HG02759 (cell line): ENCODE measurements at regions not wholly inside any gene's neighbourhood (a gene's known extent, or its start where the extent isn't known, plus 50 kb on each side); places are given as distances from the start of the nearest gene placed in this dataset.
"Not testable (repeated sequence)": the region's sequence is repeated elsewhere in the genome, so short reads cannot be mapped to it uniquely, and the experiment has no call there.

ENCODE experiments used
- ATAC-seq: cut with Tn5 transposase; IDR thresholded peaks from one replicate; pipeline ENCODE4 v1.9.1; 2021; ENCODE audit warnings: mild to moderate bottlenecking, moderate library complexity; ENCODE audit not compliant: unreplicated experiment

DNA sequence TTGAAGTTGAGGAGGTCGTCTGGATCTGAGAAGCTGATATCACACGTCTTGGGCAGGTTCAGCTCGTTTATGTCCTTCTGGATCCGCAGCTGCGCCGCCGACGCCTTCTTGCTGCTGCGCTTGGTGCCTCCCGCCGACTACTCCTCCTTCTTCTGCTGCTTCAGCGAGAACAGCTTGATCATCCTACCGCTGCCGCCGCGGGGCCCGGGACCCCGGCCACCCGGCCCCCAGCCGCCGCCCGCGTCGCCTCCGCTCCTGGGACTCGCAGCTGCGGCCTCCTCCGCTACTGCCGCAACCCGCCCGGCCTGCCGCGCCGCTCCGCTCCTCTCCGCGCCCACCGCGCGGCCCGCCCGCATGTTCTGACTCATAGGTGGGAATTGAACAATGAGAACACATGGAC, 1710.6 kb downstream of the TP53TG3F start:
- ATAC-seq = not testable (repeated sequence)

DNA sequence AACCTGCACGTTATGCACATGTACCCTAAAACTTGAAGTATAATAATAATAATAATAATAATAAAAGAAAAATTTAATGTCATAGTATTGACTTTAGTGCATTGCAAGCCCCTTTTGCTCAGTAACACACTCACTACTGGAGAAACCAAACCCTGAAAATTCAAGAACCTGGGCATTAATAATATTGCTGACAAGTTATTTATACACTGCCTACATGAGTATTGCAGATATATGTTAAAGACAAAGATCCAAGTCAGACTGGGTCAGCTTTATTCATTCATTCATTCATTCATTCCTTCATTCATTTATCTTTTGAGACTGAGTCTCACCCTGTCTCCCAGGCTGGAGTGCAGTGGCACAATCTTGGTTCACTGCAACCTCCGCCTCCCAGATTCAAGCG, 1711.2 kb downstream of the TP53TG3F start:
- ATAC-seq = no peak

DNA sequence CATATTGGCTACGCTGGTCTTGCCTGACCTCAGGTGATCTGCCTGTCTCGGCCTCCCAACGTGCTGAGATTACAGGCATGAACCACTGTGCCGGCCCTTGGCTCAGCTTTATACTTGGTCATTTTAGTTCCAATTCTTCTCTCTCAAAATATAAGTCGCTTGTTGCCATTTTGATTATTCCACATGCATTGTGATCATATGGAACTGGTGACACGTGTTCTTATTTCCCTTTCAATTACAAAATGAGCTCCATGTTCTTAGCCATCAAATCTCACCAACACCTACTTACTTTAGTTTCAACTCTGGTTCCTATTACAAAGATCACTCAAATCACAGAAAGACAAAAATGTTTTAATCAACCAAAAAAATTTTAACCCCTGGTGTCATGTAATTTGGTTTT, 1711.7 kb downstream of the TP53TG3F start:
- ATAC-seq = no peak

DNA sequence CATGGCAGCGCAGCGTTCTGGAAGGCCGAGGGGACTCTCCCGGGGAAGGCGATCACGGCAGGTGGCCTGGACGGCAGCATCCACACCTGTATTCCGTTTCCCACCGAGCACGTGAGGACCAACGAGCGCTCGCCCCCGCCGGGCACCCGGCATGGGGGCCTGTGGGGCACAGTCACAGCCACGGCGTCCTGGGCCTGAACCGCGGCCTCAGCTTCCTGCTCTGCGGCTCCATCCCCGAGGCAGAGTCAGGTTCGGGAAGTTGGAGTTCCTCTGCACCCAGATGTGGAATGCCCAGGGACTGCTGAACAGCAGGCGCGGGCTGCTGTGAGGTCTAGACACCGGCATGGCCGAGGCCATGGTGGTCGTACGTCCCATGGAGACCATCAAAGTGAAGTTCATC, 1713.9 kb downstream of the TP53TG3F start:
- no peak for ATAC-seq

DNA sequence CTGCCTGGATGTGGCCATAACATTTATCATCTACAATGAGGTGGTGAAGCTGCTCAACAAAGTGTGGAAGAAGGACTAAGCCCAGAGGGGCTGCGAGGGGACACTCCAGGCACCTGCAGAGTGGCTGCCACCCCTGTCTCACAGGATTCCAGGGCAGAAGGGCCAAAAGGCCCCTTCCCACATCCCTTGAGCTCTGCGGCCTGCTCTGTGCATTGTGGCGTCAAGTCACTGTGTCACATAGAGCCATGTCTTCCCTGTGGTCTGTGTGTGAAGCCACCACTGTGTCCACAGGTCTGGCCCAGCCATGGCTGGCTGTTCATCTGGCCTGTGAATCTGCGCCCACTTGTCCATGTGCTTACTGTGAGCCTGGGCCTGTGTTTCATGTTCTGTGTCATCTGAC, 1714.6 kb downstream of the TP53TG3F start:
- no peak for ATAC-seq

DNA sequence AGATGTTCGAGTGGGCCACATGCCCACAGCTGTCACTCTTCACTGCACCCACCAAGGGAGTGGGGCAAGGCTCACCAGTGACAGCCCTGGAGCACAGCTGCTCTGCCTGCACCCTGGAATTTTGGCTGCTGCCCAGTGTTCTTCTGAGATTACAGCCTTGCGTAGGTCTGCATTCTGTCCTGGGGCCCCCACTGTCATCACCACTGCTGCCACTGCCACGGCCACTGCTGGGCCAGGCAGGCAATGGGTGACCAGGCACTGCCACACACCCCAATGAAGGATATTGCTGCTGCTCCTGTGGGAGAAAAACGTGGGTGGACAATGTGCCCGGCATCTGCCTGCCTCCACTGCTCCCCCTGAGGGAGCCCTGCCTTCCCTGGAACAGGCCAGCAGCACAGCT, 1717.0 kb downstream of the TP53TG3F start:
- no peak for ATAC-seq

DNA sequence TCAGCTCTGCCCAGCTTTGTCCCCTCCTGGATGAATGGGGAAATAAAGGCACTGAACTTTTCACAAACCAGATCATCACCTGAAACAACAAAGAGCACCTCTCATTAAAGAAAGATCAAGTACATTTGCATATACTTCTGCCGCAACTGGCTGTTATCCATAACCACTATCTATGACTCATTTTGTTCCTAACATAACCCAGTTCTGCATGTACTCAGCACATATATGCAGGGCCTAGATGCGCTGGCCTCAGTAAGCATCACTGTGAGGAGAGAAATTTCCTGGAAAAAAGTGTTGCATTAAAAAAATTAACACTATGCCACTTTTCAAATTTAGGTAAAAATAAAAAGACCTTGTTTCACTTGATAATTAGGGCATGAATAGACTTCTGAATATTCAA, 1718.4 kb downstream of the TP53TG3F start:
- no peak for ATAC-seq

DNA sequence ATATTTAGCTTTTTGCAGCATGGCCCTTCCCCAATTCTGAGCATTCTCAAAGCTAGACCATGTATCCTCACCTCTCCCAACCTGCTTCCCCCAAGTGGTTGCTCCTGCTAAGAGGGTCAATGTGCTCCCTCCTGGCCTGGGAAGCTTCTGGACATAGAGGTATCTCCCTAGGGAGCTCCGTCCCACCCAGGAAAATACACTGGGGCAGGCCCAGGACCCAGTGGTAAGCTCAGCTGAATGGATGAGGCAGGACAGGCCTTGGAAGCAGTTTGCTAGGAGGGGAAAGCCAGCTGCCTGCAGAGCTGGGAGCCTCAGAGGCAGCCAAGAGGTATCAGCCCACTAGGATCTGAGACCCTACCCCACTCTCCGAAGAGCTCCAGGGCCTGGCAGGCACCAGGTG, 1721.6 kb downstream of the TP53TG3F start:
- ATAC-seq = no peak

DNA sequence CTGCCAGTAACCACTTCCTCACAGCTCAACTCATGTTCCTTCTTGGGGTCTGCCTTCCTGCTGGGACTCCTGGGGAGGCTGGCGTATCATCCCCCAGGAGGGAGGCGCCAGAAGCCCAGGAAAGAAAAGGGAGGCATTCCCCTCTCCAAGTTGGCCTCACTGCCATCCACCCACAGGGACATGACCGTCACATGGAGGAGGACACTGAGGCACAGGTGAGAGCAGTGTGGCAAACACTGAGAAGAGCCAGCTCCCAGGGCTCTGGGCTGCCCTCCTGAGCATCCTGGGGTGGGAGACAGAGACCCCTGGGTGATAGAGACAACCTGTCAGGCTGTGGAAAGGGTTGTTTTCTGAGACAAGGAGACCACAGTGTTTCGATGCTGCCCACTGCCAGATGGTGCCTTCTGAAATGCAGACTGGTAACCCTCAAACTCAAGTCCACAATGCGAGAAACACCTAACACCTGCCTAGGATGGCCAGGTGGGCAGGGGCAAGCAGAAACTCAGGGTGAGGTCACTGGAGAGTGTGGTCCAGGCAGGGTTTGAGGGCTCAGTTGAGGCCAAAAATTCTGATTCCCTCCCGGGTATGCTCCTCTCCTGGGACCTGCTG, 1722.1 kb downstream of the TP53TG3F start:
- ATAC-seq = no peak

DNA sequence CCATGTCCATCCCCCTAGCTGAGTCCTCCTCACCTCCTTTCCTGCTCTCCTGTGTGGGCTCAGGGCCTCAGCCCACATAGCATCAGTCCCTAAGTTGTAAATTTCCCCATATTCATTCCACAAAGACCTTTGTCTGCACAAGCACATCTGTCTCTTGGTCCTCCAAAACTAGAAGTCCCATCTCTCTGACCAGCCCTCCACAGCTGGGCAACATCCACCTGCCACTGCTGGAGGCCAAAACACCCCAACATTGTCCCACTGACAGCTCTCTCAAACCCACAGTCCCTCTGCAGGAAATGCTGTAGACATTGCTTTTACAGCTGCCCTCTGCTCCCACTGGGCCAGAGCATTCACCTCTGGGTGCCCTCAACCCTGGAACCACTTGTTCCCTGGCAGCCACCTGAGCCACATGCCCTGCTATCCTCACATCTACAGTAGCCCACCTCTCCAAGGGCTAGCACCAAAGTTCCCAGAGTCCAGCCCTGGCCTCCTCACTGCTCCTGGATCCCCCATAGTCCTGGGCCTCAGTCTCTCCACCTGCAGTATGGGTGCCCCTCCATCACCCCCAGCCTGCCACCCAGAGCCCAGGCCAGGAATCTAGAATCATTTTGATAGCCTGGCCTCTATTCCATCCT, 1722.7 kb downstream of the TP53TG3F start:
- ATAC-seq = no peak

DNA sequence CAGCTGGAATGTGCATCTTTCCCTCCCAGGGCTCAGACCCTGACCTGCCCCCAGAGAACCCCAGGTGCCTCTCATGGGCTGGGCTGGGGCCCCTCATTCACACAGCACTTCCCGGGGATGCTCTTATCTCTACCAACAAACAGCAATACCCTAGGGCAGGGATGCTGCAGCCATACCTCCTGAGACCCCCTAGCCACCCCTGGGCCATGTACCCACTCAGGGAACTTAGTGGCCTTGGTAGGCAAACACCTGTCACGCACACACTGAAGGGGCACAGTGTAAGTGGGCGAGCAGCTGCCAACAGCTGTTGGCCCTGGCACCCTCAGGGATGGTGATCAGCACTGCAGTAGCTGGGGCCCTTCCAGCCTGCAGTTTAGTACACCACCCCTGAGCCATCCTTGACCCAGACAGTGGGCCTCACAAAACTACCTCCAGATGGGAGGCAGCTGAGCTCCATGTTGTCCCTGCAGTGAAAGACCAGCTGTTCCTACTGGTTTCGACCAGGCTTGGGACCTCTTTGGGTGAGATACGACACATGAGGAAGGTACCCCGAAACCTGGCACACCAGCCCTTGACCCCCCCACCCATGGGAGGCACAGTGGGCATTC, 1723.6 kb downstream of the TP53TG3F start:
- no peak for ATAC-seq

DNA sequence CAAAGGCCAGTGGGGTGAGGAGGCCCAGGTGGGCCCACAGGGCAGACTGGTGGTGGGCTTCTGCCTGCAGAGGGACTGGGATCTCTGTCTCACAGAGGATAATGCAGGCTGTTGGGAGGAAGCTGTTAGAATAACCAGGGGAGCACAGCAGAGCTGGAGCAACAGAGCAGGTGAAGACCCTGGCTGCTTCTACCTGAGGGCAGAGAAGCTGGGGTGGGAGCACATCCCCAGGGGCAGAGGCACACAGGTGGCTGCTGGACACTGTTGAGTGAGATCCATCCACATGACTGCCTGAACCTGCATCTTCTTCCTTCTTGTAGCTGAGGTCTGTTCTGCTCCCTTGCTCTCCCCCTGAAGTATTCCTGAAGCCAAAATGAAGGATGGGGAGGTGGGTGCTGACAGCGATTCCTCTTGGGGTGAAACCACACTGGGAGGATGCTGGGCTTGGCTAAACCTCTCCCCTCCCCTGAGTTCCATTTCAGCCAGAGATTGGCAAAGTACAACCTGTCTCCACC, 1725.0 kb downstream of the TP53TG3F start:
- ATAC-seq = no peak

DNA sequence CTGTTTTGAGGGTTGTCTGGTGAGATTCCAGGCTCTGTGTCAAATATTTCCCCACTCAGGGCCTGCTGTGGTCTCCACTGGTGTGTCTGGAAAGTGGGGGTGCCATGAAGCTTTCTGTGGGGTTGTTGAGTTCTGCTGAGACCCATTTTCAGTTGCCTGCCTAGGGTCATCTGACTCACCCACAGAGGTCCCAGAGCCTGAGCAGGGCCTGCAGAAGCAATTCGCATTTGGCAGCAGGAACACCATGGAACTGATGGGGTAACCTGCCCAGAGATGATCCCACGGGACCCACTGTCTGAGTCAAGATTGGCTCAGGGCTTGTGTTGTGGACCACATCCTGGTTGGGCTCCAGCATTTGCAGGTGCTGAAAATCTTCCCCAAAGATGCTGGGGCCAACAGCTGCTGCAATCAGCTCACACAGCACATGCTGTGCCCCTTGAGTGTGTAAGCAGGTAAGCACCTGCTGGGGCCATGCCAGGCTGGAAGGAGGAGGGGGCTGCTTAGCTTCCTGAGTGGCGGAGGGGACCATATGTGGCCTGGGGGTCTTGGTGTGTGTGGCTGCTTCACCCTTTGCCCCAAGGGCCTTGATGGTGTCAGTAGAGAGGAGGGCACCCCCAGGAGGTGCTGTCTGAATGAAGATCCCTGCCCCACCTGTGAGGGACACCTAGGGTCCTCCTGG, 1726.1 kb downstream of the TP53TG3F start:
- no peak for ATAC-seq

DNA sequence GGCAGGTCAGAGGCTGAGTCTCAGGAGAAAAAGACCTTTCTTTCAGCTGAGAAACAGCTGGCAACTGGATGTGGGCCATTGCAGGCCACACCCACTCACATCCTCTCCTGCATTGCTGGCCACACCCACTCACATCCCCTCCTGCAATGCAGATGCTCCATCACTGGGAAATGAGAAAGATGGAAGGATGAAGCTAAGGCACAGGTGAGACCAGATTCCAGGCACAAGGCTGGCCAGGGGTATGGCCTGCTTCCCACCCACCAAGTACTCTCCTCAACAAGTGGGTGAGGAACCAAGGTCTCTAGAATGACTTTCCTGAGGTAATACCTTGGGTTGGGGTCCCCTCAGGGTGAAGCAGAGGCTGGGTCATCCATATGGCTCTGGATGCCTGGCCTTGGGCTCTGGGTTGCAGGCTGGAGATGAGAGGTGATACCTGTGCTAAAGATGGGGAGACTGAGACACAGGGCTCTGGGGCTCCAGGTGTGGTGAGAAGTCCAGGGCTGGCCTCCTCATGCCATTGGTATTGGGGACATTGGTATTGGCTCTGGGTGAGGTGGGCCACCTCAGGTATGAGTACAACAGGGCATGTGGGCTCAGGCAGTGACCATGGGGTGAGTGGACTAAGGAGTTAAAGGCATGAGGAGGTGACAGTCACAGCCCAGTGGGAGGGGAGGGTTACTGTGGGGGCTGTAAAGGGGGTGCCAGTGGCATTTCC, 1726.8 kb downstream of the TP53TG3F start:
- no peak for ATAC-seq

DNA sequence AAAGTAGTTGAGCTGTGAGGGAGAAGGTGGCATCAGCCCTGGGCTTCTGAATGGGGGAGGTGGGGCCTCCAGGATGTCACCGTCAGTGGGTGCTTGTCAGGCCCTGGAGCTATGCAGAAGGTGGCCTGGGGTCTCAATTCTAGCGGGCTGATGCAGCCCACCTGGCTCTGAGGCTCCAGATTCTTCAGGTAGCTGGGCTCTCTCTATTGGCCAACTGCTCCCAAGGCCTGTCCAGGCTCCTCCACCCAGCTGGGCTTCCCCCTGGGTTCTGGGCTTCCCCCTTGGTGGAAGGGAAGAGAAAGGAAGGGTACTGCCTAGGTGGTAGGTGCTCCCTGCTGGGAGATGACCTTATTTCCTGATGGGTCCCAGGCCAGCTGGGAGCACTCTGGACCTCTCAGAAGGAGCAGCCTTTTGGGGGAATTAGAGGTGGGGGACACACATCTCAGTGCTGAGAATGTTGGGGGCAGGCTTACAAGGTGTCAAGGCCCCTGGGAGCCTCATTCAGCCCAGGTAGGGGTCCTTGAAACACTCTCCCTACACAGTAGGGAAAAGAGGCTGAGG, 1728.3 kb downstream of the TP53TG3F start:
- ATAC-seq = no peak

DNA sequence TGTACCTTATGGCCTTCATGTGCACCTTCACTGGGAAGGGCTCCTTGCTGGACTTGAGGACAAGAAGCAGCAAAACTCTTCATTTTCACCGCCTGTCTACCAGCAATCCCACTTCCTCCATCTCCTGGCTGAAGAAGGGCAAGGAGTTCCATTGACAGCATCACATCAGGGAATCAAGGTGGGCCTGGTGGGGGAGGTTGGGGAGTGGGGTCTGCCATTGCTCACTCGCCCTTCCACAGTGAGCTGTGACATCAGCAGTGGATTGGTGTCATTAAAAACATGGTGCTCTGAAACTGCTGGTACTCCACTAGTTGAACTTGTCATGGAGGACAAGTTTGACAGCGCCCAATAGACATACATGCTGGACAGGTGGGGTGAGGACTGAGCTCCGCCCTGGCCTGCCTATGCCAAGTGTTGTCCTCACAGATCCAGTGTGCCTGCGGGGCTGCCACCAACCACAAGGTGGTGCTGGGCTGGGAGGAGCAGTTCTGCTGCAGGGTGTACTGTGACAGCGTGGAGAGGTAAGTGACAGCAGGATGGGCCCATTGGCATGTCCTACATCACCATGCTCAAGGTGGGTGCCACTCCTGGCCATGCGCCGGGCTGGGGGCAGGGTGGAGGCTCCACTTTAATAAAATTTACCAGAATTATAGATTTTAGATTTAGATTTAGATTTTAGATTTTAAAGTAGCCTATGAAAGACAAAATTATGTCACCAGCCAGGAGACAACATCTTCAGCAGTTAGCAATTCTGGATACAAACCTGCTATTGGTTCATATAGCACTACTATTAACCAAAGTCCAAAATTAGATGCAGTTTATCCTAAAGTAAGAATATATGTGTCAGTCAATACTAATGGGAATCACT, 1729.1 kb downstream of the TP53TG3F start:
- ATAC-seq = no peak

DNA sequence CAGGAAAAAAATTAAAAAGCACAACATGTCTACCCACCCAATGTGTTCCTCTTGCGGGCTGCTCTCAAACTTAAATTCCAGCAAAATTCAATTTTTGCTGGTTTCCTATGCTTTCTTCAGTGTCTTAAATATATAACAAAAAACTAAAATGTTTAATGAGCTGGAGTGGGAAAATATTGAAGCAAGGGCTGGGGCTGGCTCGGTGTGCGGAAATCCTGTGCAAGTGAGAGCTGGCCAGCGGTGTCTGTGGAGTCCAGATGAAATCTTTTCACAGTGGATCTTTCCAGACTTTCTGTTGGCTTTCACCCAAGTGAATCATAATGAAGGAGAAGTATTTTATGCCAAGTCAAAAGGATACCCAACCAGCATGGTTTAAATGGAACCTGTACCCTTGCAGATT, 1733.6 kb downstream of the TP53TG3F start:
- no peak for ATAC-seq

DNA sequence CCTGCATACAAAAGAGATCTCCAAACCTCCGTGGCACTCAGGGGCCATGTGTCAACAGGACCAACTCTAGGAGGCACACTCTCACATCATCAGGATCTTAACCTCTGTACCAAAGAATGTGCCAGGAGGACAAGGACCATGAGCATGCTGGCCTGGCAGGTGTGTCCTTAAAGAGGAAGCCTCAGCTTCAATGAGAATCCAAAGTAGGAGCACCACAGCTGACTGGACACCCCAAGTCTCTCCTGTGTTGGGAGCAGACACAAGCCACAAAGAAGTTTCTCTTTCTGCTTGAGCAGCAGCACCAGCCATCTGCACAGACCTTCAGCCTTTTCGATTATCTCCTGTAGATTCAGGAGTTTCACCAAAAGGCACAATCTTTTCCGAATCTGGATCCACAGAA, 1734.5 kb downstream of the TP53TG3F start:
- ATAC-seq = no peak

DNA sequence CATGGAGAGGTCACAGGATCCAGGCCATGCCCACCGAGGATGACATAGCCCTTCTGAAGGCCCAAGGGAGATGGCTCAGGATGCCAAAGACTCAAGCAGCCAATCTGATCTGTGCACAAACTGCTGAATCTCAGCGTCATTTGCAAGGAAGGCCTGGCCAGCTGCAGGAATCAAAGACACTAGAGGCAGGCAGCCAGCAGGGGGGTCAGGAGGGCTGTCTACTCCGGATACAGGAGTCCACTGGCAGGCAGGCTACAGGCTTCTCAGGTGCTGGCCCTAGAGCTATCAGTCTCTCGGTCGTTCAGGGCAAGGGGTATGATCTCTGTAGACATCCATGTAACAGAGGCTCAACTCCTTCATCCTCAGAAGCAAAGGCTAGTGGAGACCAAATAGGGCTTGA, 1735.3 kb downstream of the TP53TG3F start:
- no peak for ATAC-seq
